OCI-LY1 (cell line): ENCODE measurements at regions not wholly inside any gene's neighbourhood (a gene's known extent, or its start where the extent isn't known, plus 50 kb on each side); places are given as distances from the start of the nearest gene placed in this dataset.

Experiments
- H2AFZ ChIP-seq: fragments of 200-600 bp; sonication (generic), shearing (Covaris generic); 2 replicates; pipeline ENCODE4 v1.6.0; 2014; ENCODE audit warnings: antibody characterized with exemption, mild to moderate bottlenecking, low read length
- H3F3A ChIP-seq: fragments of 200-600 bp; sonication (generic), shearing (Covaris generic); 2 replicates; pipeline ENCODE4 v1.6.0; 2014; ENCODE audit warnings: mild to moderate bottlenecking, antibody characterized with exemption, low read length, moderate library complexity; ENCODE audit not compliant: insufficient read depth
- H3K27ac ChIP-seq: fragments of 200-600 bp; sonication (generic); 2 replicates; pipeline ENCODE4 v1.5.1; 2014; ENCODE audit warnings: low read length, mixed run types, mild to moderate bottlenecking, low read depth; ENCODE audit not compliant: poor library complexity, severe bottlenecking
- H3K27me3 ChIP-seq: fragments of 200-600 bp; sonication (generic); 2 replicates; pipeline ENCODE4 v1.6.0; 2014; ENCODE audit warnings: antibody characterized with exemption, mild to moderate bottlenecking, low read length, moderate library complexity; ENCODE audit not compliant: insufficient read depth
- H3K36me3 ChIP-seq: fragments of 200-600 bp; sonication (generic); 2 replicates; pipeline ENCODE4 v1.6.1; 2014; ENCODE audit warnings: mild to moderate bottlenecking, antibody characterized with exemption, low read length, moderate library complexity, mixed read lengths; ENCODE audit not compliant: insufficient read depth
- H3K4me1 ChIP-seq: fragments of 200-600 bp; sonication (generic); 2 replicates; pipeline ENCODE4 v1.5.1; 2014; ENCODE audit warnings: mild to moderate bottlenecking, low read length, moderate library complexity; ENCODE audit not compliant: insufficient read depth, severe bottlenecking
- H3K4me2 ChIP-seq: fragments of 200-600 bp; sonication (generic), shearing (Covaris generic); 2 replicates; pipeline ENCODE4 v1.6.1; 2014; ENCODE audit warnings: low read length
- H3K4me3 ChIP-seq: fragments of 200-600 bp; sonication (generic); 2 replicates; pipeline ENCODE4 v1.5.1; 2014; ENCODE audit warnings: low read length, low read depth, mild to moderate bottlenecking, mixed read lengths; ENCODE audit not compliant: poor library complexity, severe bottlenecking
- H3K79me2 ChIP-seq: fragments of 200-600 bp; shearing (Covaris generic); 2 replicates; pipeline ENCODE4 v1.6.1; 2016; ENCODE audit warnings: mixed run types, low read length, mixed read lengths; ENCODE audit not compliant: insufficient read depth
- H3K9ac ChIP-seq: fragments of 200-600 bp; sonication (generic), shearing (Covaris generic); 2 replicates; pipeline ENCODE4 v1.6.1; 2014; ENCODE audit warnings: mild to moderate bottlenecking, low read length, mixed read lengths
- H3K9me2 ChIP-seq: fragments of 200-600 bp; sonication (generic), shearing (Covaris generic); 2 replicates; pipeline ENCODE4 v1.6.1; 2014; ENCODE audit warnings: low read depth, mild to moderate bottlenecking, low read length, mixed read lengths
- H3K9me3 ChIP-seq: fragments of 200-600 bp; shearing (Covaris generic); 2 replicates; pipeline ENCODE4 v1.6.1; 2014; ENCODE audit warnings: low read length, mixed read lengths
- H4K20me1 ChIP-seq: fragments of 200-600 bp; sonication (generic), shearing (Covaris generic); 2 replicates; pipeline ENCODE4 v1.6.0; 2016; ENCODE audit warnings: mild to moderate bottlenecking, low read length; ENCODE audit not compliant: insufficient read depth
- CTCF ChIP-seq: fragments of 200-600 bp; sonication (generic), shearing (Covaris generic); IDR thresholded peaks from 2 replicates; pipeline ENCODE4 v1.5.1; 2017; ENCODE audit warnings: mild to moderate bottlenecking, antibody characterized with exemption, low read length, moderate library complexity, mixed read lengths
- EZH2 ChIP-seq: fragments of 200-600 bp; sonication (generic), shearing (Covaris generic); IDR thresholded peaks from 2 replicates; pipeline ENCODE4 v1.8.0; 2017; ENCODE audit warnings: borderline replicate concordance, mixed run types, mild to moderate bottlenecking, antibody characterized with exemption, low read length, moderate library complexity, mixed read lengths

GRCh38 chr6:71391126-71391525 lies 102.5 kb downstream of the OGFRL1 start:
- H3K27ac ChIP-seq: no peak overlapping the region
- H2AFZ ChIP-seq: no peak overlapping the region
- H4K20me1 ChIP-seq: no peaks in the 10 kb centered on the region
- no peak overlapping the region for H3K9ac ChIP-seq
- H3F3A ChIP-seq: no peaks in the 10 kb centered on the region
- H3K27me3 ChIP-seq: no peaks in the 10 kb centered on the region
- no peak overlapping the region for H3K4me2 ChIP-seq
- no peaks in the 10 kb centered on the region for H3K9me3 ChIP-seq
- TF ChIP-seq EZH2: no peak
- TF ChIP-seq CTCF: no peak
- H3K9me2 ChIP-seq: no peaks in the 10 kb centered on the region
- H3K4me3 ChIP-seq: no peak overlapping the region
- no peaks in the 10 kb centered on the region for H3K79me2 ChIP-seq
- H3K4me1 ChIP-seq: no peaks in the 10 kb centered on the region
- no peaks in the 10 kb centered on the region for H3K36me3 ChIP-seq

- no peak overlapping the region for H3K4me2 ChIP-seq
- H3K27me3 ChIP-seq: no peaks in the 10 kb centered on the region
- no peaks in the 10 kb centered on the region for H3K9me2 ChIP-seq
- H2AFZ ChIP-seq: no peak overlapping the region
- no peaks in the 10 kb centered on the region for H3K4me1 ChIP-seq
- H3K4me3 ChIP-seq: no peak overlapping the region
- H4K20me1 ChIP-seq: no peaks in the 10 kb centered on the region
- no peaks in the 10 kb centered on the region for H3K9me3 ChIP-seq
- no peak overlapping the region for H3K9ac ChIP-seq
- H3K36me3 ChIP-seq: no peaks in the 10 kb centered on the region
- H3K79me2 ChIP-seq: no peaks in the 10 kb centered on the region
- H3K27ac ChIP-seq: no peak overlapping the region
- TF ChIP-seq EZH2 (no peak), CTCF (no peak)
- no peaks in the 10 kb centered on the region for H3F3A ChIP-seq
These were observed 103.7 kb downstream of the OGFRL1 start for GRCh38 chr6:71392276-71392675.

- no peak overlapping the region for H3K27ac ChIP-seq
These were observed 104.9 kb downstream of the OGFRL1 start for GRCh38 chr6:71393471-71393870.

More at GRCh38 chr6:71393471-71393870, 104.9 kb downstream of the OGFRL1 start:
- Histone ChIP-seq H3K36me3 (no peaks in the 10 kb centered on the region), H3K4me3 (no peak overlapping the region), H4K20me1 (no peaks in the 10 kb centered on the region), H3F3A (no peaks in the 10 kb centered on the region), H3K4me2 (no peak overlapping the region), H3K79me2 (no peaks in the 10 kb centered on the region), H3K9me2 (no peaks in the 10 kb centered on the region), H3K4me1 (no peaks in the 10 kb centered on the region), H3K27me3 (no peaks in the 10 kb centered on the region), H3K9ac (no peak overlapping the region), H3K9me3 (no peaks in the 10 kb centered on the region), H2AFZ (no peak overlapping the region)
- TF ChIP-seq EZH2 (no peak), CTCF (no peak)
